ENCODE measurements at regions not wholly inside any gene's neighbourhood (a gene's known extent, or its start where the extent isn't known, plus 50 kb on each side); places are given as distances from the start of the nearest gene placed in this dataset.

GRCh38 chr3:166324401-166324800 is 487.2 kb upstream of the BCHE start:
- ATAC-seq (ENCODE audit: insufficient number of reproducible peaks, low FRiP score, low read depth): no peak
- no peak overlapping the region for H3K4me3 ChIP-seq

DNA sequence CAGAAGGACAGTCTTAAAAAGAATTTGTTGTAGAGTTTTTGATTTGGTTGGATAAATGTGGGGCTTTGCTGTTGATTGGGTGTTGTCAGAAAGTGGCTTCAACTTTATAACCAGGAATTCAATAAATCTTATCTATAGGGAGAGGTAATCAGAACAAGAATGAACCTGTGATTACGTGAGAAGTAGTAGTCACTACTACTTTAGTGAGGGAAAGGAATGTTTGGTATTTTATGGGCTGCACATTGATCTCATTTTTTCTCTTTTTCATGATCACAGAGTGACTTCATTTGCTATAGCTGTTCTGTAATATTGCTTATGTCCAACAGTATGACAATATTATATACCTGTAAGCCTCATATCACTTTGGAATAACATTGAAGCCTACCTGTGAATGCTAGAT is 485.2 kb upstream of the BCHE start:
- TF ChIP-seq CTCF (IDR thresholded peaks at IDR 0.05): no peak
- no peak for DNase-seq (ENCODE audit: low spot score)
- Histone ChIP-seq H3K27me3 (replicated peaks; ENCODE audit: insufficient read depth) (no peaks in the 10 kb centered on the region), H3K4me3 (no peak overlapping the region), H3K27ac (no peak overlapping the region), H3K36me3 (no peaks in the 10 kb centered on the region), H3K9me3 (no peaks in the 10 kb centered on the region), H3K4me1 (ENCODE audit: control insufficient read depth in 1 of 2, low read depth in 2 of 2) (no peaks in the 10 kb centered on the region)
- no peak for ATAC-seq (ENCODE audit: insufficient number of reproducible peaks, low FRiP score, low read depth)

More at GRCh38 chr3:166324401-166324800, 487.2 kb upstream of the BCHE start:
- no peak for TF ChIP-seq CTCF (IDR thresholded peaks at IDR 0.05)
- H3K36me3 ChIP-seq: no peaks in the 10 kb centered on the region
- no peaks in the 10 kb centered on the region for H3K9me3 ChIP-seq
- H3K4me1 ChIP-seq (ENCODE audit: control insufficient read depth in 1 of 2, low read depth in 2 of 2): no peaks in the 10 kb centered on the region
- no peak for DNase-seq (ENCODE audit: low spot score)
- H3K27ac ChIP-seq: no peak overlapping the region
- H3K27me3 ChIP-seq (replicated peaks; ENCODE audit: insufficient read depth): no peaks in the 10 kb centered on the region

DNA sequence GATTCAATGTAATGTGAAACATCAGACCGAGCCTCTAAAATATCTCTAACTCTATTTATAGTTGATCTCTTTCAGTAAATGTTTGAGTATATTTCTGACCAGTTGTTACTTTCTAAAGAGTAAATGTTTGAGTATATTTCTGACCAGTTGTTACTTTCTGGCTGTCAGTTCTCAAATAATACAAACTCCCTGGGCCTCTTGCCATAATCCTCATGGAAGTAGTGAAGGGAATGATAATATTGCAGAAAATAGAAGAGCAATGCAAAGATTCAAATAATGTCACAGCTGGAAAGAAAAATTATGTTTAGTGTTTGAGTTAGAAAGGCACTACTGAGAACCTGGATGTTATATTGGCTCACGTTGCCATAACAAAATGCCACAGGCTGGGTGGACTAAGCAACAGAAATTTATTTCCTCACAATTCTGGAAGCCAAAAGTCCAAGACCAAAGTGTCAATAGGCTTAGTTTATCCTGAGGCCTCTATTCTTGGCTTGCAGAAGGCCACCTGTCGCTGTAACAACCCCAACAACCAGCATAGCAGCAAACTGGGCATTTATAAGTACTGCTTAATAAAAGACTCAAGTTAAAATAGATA is 470.6 kb upstream of the BCHE start:
- Histone ChIP-seq H3K36me3 (no peaks in the 10 kb centered on the region), H3K27me3 (replicated peaks; ENCODE audit: insufficient read depth) (no peaks in the 10 kb centered on the region), H3K4me3 (no peak overlapping the region), H3K9me3 (no peaks in the 10 kb centered on the region), H3K27ac (no peak overlapping the region), H3K4me1 (ENCODE audit: control insufficient read depth in 1 of 2, low read depth in 2 of 2) (no peaks in the 10 kb centered on the region)
- DNase-seq (ENCODE audit: low spot score) (no peak), ATAC-seq (ENCODE audit: insufficient number of reproducible peaks, low FRiP score, low read depth) (no peak)
- TF ChIP-seq CTCF (IDR thresholded peaks at IDR 0.05): no peak

GRCh38 chr3:166304584-166304983 is 467.4 kb upstream of the BCHE start:
- Histone ChIP-seq H3K27ac (no peak overlapping the region), H3K36me3 (no peaks in the 10 kb centered on the region), H3K4me3 (no peak overlapping the region), H3K4me1 (ENCODE audit: control insufficient read depth in 1 of 2, low read depth in 2 of 2) (no peaks in the 10 kb centered on the region), H3K27me3 (replicated peaks; ENCODE audit: insufficient read depth) (no peaks in the 10 kb centered on the region), H3K9me3 (no peaks in the 10 kb centered on the region)
- no peak for ATAC-seq (ENCODE audit: insufficient number of reproducible peaks, low FRiP score, low read depth)
- TF ChIP-seq CTCF (IDR thresholded peaks at IDR 0.05): no peak
- no peak for DNase-seq (ENCODE audit: low spot score)

GRCh38 chr3:166303681-166304080 is 466.5 kb upstream of the BCHE start:
- Histone ChIP-seq H3K27me3 (replicated peaks; ENCODE audit: insufficient read depth) (no peaks in the 10 kb centered on the region), H3K27ac (no peak overlapping the region), H3K9me3 (no peaks in the 10 kb centered on the region), H3K4me3 (no peak overlapping the region), H3K4me1 (ENCODE audit: control insufficient read depth in 1 of 2, low read depth in 2 of 2) (no peaks in the 10 kb centered on the region), H3K36me3 (no peaks in the 10 kb centered on the region)
- ATAC-seq (ENCODE audit: insufficient number of reproducible peaks, low FRiP score, low read depth) (no peak), DNase-seq (ENCODE audit: low spot score) (no peak)
- TF ChIP-seq CTCF (IDR thresholded peaks at IDR 0.05): no peak
